ENCODE measurements at regions not wholly inside any gene's neighbourhood (a gene's known extent, or its start where the extent isn't known, plus 50 kb on each side); places are given as distances from the start of the nearest gene placed in this dataset.
"Not testable (repeated sequence)": the region's sequence is repeated elsewhere in the genome, so short reads cannot be mapped to it uniquely, and the experiment has no call there.

DNA sequence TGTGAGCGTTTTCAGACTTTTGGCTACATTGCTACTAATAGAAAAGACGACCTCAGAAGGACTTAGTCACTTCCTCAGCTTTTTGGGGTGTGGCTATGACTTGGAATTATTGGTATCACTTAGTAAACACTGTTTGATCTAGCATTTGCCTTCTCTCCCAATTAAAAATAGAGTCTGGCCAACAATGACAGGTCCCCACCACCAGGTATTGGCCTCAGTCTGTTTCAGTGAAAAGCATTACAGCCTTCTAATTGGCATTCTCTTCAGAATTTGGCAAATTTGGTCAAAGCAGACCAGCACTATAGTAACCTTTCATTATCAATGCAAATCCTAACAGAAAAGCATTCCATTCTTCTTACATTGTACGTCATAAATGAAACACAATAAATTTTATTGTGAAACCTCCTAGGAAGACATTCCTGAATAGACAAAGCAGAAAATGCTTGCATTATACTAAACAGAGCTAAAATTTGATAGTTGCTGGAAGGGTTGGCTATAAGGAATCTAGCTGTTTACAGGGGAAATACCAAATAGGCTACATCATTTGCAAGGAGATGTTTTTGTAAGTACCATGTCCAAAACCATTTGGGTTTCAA is 613.9 kb downstream of the IRS1 start:
- DNase-seq = no peak

DNA sequence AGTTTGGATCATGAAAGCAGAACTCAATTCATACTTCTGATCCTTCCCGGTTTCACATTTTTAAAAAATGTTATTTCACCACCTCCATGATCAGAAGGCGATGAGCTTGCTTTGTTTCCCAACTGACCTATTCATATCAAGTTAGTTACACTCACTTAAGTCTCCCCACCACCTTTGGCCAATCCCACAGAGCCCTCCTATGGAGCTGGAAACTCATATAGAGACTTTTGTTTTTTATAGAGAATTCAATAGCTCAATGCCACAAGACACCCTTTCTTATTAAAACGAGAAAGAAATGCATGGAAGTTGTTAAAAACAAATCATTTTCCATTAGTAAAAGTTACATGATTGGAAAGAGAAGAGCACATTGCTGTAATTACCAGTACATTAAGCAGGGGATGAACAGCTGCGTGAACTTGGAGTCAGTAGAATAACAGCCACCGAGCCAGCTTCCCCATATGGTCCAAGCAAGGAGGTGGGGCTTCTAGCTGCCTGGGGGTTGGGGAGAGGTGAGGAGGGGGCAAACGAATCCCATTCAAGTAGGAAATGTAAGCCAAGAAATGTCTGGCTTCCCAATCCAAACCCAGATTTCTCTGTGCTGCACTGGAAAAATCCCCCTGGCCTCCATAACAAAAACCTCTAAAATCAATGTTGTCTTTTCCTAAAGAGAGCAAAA is 614.5 kb downstream of the IRS1 start:
- no peak for DNase-seq

DNA sequence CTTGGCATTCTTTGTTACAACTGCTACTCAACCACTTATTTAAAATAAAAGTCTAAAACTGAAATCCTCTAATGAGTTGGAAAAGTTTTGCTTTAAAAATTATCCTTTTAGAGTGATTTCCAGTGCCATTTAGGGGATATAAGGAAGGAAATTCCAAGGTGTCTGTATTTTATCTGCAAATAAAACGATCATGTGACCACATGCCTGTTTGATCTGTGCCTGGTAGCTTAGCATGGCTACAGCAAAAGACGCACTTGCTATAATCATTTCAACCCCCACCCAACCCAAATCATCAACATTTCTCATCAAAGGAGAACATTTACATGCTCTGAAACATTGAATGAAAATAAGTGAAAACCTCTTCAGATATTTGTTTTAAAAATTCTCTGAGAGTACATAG is 615.1 kb downstream of the IRS1 start:
- no peak for DNase-seq

DNA sequence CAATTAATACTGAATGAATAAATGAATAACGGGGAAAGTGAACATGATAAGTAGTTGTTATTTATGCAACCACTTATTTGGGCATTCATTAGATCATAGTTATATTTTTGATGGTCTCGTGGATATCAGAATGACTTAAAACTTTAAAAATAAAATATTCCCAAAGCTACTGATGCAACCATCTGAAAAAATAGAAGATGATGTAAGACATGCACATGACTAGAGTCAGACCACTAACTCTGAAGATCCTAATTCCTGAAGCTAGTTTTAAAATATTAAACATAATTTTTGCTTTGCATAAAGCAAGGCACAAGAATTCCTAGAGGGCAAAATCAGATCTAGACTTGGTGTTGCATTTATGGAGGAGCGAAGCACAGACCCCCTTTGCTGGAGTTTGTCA is 616.1 kb downstream of the IRS1 start:
- DNase-seq = no peak

DNA sequence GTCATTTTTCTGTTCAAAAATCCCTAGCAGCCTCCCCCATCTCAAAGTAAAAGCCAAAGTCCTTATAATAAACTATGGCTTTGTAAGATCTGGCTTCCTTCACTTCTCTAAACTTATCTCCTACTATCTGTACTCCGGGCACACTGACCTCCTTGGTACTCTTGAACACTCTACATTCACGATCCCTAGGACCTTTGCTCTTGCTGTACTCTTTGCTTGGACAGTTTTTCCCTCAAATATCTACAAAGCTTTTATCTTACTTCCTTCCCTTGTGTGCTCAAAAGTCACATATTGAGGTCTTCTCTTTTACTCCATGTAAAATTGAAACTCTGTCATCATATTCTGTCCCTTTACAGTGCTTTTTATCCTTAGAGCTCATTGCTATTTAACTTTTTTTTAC is 616.6 kb downstream of the IRS1 start:
- no peak for DNase-seq

DNA sequence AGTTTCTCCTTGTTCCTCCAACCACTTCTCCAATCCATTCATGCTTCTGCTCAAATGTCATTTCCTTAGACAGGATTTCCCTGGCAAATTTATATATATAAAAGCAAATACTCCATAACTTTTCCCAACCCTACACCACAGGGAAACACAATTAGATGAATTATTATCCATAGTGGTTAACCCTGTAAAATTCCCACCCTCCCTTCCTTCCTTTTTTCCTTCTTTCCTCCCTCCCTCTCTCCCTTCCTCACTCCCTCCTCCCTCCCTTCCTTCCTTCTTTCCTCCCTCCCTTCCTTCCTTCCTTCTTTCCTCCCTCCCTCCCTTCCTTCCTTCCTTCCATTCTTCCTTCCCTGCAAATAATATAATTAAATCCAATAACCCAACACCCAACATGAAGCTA is 617.7 kb downstream of the IRS1 start:
- no peak for DNase-seq

DNA sequence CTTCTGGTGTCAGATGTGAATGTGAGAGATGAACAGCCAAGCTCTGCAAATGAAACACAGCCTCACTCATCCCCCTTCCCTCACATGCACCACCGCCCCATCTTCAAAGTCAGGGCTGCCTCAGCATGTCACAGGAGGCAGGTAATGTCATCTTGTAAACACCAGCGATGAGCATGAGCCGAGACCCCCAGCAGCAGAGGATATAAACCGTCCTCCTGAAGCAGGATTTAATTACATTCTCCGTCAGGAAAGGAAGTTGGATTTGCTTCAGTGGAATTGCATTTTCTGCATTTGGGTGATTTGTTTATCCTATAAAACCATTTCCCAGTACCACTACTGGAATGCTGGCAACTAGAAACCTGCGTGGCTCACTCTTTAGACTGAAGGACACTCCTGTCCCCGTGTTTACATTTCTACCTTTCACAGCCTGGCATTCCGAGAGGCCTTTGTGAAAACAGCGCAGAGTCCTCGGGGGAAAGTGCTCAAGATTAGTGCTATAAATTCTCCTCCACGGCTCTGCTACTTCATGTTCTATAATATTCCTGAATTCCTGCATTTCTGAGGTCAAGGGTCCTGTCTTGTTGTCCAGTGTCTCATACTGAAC is 619.2 kb downstream of the IRS1 start:
- no peak for DNase-seq

DNA sequence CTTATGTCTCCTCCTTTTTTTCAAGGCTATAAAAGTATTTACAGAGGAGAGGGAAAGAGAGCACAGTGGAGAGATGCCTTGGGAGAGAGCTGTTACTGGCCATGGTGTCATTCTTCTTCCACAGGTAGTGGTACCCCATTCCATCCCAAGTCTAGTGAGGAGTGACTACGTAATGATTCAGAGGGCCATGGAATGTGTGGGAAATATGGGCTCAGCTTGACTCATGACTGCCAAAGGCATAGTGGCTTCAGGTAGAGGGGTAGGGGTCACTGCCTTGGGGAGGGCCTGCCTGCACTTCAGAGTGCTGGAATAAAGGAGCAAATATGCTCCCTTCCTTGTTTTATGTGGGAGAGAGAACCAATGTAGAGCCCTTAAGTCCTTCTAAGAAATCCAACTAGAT is 620.6 kb downstream of the IRS1 start:
- DNase-seq = no peak

DNA sequence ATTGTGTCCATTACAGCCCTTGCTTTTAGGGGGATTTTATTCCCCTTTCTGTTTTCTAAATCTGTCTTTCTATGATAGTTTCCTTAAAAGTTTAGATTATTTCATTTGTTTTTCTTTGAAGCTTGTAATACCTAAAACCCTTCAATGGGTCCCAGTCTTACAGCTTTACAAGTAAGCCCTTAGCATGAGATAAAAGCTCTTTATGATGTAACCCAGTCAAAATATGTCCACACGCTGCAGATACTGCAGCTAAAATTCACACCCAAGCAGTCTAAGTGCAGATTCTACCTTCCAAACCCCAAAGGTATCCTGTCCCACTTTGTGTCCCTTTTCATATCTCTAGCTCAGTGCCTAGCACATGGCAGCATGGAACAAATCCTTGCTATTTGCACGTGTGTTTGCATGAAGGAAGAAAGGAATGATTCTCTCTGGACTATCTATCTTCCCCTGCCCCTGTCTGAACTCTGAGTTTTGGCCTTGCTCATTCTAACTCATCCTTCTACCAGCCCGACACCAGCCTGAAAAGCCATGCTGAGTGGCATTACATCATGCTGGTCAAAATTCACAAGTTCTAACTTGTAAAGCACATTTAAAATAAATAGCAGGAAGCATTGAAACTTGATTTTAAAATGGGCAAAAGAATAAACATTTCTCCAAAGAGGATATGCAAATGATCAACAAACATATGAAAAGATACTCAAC is 623.2 kb downstream of the IRS1 start:
- no peak for DNase-seq

DNA sequence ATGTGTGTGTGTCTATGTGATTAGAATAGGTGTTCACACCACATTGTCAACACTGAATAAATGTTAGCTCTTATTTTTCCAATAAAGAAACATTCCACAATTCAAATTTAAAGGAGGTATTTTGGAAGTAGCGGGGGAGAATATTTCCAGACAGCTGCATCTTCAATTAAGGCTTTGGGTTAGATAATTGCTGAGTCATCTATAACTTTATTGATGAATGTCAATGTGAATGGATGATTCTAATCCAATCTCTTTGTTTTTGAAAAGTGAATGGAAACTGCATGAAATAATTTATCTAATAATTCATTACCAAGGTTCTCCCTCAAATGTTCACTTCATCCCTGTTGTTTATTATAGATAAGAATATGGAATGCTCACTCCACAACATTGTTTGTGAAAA is 625.2 kb downstream of the IRS1 start:
- no peak for DNase-seq

DNA sequence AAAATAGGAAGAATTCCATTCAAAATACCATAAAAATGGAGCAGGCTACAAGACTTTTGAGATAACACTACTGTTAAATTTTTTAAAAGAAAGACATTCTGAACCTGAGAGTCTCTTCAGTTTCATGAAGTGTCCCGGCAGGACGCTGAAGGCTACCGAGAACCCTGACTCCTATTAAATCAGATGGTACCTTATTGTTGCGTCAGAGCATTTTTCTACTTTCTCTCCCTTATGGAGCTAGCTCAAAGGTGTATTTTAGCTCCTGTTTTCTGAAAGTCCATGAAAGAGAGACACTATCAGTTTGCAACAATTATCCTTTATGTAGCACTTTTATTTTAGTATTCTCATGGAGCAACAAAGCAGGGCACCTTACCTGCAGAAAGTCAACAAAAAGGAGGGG is 626.7 kb downstream of the IRS1 start:
- DNase-seq = no peak

DNA sequence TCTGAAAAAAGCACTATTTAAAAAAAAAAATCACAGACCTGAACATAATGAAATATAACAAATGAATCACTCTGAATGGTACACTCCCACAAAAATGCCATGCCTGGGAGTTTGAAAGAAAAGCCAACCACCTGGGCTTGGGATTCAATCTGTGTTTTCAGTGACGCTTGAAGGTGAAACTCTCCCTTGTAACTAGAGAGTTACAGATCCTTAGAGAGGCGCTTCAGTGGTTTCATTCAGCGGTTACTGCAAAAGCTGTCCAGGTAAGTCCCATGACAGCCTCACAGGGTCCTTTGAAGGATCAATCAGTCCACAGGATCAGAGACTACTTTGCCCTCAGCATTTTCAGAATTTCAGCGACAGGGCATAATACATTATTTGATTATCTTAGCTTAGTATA is 627.3 kb downstream of the IRS1 start:
- DNase-seq = no peak

DNA sequence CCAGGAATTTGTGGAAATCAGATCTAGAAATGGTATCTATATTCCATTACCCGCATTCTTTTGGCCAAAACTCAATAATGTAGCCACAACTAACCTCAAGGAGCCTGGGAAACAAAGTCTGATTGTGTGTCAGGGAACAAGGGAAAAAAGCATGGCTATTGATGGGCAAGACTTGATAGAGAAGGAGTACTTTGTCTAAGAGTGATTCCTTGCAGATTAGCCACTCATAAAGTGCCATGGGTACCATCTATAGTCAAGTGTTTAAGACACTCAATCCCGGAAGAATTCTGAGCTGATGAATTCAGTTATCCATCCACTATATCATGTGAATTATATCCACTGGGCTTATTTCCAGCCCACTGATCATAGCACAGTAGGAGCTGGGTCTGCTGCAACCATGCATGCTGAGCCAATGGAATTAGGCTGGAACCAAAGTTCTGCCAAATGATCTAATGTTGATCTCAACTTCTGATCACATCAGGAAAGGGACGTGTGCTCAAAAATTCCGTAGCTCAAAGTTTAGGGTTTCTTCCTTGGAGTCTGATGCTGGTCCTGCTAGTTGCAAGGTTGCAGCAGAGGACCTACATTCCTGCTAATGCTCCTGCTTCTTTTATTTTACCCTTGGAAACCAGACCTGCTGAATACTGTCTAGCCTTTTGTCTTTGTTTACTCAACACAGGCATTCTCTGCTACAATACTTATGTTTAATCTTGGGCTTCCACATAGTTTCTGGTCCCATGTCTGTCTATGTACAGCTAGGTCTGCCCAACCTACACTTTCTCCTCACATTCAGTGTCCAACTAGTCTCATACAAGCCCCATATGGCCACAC is 629.7 kb downstream of the IRS1 start:
- no peak for DNase-seq

DNA sequence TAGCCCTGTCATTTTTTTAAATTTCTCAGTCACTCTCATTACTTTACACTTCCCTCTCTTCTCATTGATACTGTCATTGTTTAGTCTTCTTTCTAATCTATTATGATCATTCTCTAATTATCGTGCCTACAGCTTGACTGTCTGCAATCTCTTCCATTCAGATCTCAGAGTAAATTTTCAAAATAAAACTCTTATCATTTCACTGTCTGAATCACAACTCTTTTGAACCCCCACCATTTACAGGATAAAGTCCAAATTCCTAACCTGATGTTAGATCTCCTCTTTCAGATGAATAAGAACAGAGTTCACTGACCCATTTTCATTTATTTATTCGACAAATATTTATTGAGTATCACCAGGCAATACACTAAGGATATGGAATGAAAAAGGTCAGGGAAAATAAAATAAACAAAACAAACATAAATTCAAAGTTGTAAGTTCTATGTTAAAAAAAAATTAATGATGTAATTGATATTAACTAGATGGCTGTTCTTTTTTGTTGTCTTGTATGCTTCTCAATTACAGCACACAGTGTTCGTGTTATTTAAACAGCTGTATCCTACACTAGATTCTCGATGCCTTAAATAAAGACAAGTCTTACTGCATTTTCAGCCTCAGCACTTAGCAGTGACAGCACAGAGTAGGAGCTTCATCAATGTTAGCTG is 631.0 kb downstream of the IRS1 start:
- DNase-seq = no peak

DNA sequence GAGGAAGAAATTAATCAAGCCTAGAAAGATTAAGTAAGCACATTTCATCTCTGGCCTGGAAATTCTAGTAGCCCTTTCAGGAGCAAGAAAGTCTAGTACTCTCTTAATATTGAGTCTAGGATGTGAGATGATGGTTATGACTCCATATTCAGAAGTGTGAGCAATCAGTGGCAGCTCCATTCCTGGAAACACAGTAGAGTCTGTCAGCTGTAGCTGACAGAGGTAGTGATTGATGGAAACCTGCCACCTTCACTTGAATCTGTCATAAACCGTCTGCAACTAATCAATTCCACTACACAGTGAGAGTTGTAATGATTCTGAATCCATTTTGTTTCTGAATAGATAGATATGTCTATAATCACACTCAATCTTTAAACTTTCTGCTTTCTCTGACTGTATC is 635.1 kb downstream of the IRS1 start:
- no peak for DNase-seq

DNA sequence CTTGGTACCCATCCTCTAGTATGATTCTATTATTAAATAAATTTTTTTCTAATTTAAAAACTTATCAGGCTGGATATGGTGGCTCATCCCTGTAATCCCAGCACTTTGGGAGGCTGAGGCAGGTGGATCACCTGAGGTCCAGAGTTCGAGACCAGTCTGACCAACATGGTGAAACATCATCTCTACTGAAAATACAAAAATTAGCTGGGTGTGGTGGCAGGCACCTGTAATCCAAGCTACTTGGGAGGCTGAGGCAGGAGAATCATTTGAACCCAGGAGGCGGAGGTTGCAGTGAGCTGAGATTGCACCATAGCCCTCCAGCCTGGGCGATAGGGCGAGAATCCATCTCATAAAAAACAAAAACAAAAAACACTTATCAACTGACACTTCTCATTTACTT is 639.0 kb downstream of the IRS1 start:
- not testable (repeated sequence) for DNase-seq

DNA sequence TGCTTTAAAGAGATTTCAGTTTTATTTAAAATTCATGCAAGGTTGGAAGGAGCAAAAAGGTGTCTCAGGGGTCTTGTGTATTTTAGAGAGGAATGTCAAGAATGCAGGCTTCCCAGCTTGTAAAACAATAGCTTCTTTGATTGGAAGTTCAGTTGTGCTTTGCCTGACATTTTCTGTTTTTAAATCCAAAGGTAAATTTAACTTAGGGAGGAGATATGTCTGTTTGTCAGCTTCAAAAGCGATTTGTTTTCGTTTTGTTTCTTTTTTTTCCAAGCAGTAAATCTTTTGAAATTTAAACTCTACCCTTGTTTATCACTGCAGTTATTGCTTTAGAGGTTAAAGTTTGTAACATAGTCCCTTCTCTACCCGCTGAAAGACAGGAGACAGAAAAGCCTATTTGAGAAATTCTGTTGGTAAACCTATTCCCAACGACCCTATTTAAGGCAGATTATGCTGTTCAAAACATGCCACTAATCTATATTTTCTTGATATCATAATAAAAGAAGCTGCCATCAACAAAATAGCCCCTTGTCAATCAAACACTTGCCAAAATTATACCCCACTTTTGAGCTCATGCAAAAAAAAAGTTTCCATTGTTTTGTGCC is 639.6 kb downstream of the IRS1 start:
- no peak for DNase-seq

DNA sequence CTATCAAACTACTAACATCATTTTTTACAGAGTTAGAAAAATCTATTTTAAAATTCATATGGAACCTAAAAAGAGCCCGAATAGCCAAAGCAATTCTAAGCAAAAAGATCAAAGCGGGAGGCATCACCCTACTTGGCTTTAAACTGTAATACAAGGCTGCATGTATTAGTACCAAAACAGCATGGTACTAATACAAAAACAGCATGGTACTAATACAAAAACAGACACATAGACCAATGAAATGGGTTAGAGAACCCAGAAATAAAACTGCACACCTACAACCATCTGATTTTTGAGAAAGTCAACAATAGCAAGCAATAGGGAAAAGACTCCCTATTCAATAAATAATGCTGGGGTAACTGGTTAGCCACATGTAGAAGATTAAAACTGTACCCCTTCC is 640.7 kb downstream of the IRS1 start:
- no peak for DNase-seq

DNA sequence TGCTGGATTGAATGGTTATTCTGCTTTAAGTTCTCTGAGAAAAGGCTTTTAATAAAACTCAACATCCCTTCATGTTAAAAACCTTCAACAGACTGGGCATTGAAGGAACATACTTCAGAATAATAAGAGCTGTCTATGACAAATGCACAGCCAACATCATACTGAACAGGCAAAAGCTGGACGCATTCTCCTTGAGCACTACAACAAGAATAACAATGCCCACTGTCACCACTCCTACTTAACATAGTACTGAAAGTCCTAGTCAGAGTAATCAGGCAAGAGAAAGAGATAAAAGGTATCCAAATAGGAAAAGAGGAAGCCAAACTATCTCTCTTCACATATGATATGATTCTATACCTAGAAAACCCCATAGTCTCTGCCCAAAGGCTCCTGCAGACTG is 641.4 kb downstream of the IRS1 start:
- no peak for DNase-seq

DNA sequence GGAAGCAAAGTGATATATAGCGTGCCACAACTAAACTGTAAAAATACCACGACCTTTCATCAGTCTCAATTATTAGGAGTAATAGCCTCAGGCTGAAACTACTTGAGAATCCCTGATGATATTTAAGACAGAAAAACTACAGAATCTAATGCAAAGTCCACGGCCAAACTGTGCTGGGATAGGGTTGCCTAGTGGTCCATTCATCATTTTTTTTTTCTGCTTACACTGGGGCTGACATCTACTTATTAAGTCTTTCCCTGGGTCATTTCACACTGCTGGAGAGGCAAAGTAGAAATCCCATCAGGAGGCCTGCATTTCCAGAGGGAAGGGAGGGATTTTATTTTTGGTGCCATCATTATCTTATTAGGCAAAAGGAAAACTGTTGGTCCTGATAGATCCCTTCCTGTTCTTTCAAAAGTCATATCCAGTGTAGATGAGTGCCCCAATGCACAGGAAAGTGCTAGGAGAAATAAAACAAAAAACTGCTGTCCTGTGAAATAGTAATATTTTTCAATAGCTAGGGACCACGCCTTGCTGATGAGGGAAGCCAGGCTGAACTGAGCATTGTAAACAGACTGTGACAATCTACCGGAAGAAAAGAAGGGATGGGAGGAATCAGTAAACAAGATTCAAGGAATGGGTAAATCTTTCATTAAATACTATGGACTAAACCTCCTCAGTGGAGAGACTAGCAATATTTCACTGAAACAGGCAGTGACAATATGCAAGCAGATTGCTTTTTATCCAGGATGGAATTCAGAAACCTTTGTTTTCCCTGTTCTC is 644.3 kb downstream of the IRS1 start:
- no peak for DNase-seq

DNA sequence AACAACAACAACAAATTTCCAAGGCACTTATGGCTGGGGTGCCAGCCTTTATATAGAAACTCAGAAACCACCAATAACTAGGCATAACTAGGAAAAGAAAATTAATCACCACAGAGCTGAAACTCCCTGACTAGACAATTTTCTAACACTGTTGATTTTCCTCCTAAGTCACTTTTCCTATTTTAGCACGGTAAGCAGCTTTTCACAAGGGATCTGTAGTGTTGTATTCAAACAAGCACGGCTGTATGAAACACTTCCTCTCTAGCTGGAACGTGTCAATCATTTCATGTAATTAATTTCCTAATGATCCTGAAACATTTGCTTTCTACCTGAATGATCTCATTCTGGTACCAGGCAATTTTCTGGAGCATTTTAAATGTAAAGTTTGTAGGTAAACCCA is 645.0 kb downstream of the IRS1 start:
- DNase-seq = no peak
